Panc1 (cell line): ENCODE measurements at regions not wholly inside any gene's neighbourhood (a gene's known extent, or its start where the extent isn't known, plus 50 kb on each side); places are given as distances from the start of the nearest gene placed in this dataset.

Experiments used
- ATAC-seq: fragments of 200-7000 bp; cut with Tn5 transposase; 2 replicates; pipeline ENCODE4 v1.9.1; 2020; ENCODE audit warnings: mild to moderate bottlenecking, moderate library complexity
- BruUV-seq: library from RNA; stranded (reverse); fragments of 400-500 nt; replicated peaks from 2 replicates; lab custom pipeline; 2021; lab: Mats Ljungman, UMichigan
- CTCF ChIA-PET: fragments of 300-600 bp; sonication (Branson Sonifier 250); formaldehyde crosslinking; loops from one replicate; lab custom pipeline; 2022; ENCODE audit warnings: antibody characterized with exemption; lab: Charles Lee
- POLR2A ChIA-PET: fragments of 300-600 bp; sonication (Branson Sonifier 250); formaldehyde crosslinking; loops from one replicate; lab custom pipeline; 2022; ENCODE audit warnings: antibody characterized with exemption; lab: Charles Lee
- DNase-seq: peaks from one replicate; pipeline ENCODE4 v3.0.0-alpha.2; 2010; ENCODE audit warnings: low read depth, low spot score
- H3K27ac ChIP-seq: 2 replicates; pipeline ENCODE4 v1.5.1; 2011; ENCODE audit warnings: mild to moderate bottlenecking, low read length, inconsistent platforms
- H3K27me3 ChIP-seq: fragments of 200-500 bp; sonication (Bioruptor generic); 2 replicates; pipeline ENCODE4 v1.6.0; 2014; ENCODE audit warnings: low read length, inconsistent platforms; ENCODE audit not compliant: control insufficient read depth, insufficient read depth
- H3K36me3 ChIP-seq: fragments of 200-500 bp; sonication (Bioruptor generic); 2 replicates; pipeline ENCODE4 v1.5.1; 2014; ENCODE audit warnings: inconsistent platforms, mild to moderate bottlenecking, low read length, moderate library complexity; ENCODE audit not compliant: control insufficient read depth, insufficient read depth
- H3K4me1 ChIP-seq: 2 replicates; pipeline ENCODE4 v1.5.1; 2011; ENCODE audit warnings: inconsistent platforms, mild to moderate bottlenecking, low read length, moderate library complexity; ENCODE audit not compliant: control insufficient read depth, insufficient read depth
- H3K4me3 ChIP-seq, 2 experiments: 2 replicates each; pipeline ENCODE4 v1.5.1; 2011 to 2012; ENCODE audit warnings: low read depth in 2 of 2, low read length in 2 of 2, mild to moderate bottlenecking in 2 of 2, inconsistent platforms in 1 of 2, moderate library complexity in 1 of 2
- H3K9me3 ChIP-seq: fragments of 200-500 bp; sonication (Bioruptor generic); 2 replicates; pipeline ENCODE4 v1.5.1; 2014; ENCODE audit warnings: low read depth, mild to moderate bottlenecking, inconsistent platforms, low read length, moderate library complexity; ENCODE audit not compliant: control insufficient read depth, insufficient read depth
- POLR2AphosphoS5 ChIP-seq: IDR thresholded peaks from 2 replicates; pipeline ENCODE4 v1.6.1; 2012; ENCODE audit warnings: mild to moderate bottlenecking, low read depth, low read length, moderate library complexity
- REST ChIP-seq, 2 experiments: IDR thresholded peaks; 2 replicates each; pipeline ENCODE4 v1.6.1; 2011 to 2012; ENCODE audit warnings: low read depth in 2 of 2, control low read depth in 1 of 2, low read length in 1 of 2, mild to moderate bottlenecking in 1 of 2, moderate library complexity in 1 of 2; ENCODE audit not compliant: insufficient read depth in 1 of 2
- SIN3A ChIP-seq: IDR thresholded peaks from 2 replicates; pipeline ENCODE4 v1.6.1; 2012; ENCODE audit warnings: low read depth, mild to moderate bottlenecking, low read length, moderate library complexity, borderline replicate concordance; ENCODE audit not compliant: insufficient read depth
- TCF7L2 ChIP-seq: IDR thresholded peaks from 2 replicates; pipeline ENCODE4 v1.6.1; 2011; ENCODE audit warnings: mild to moderate bottlenecking, low read depth, low read length, inconsistent platforms
- in situ Hi-C: cut with HindIII; loops from 2 replicates; pipeline ENCODE4 v1.10.0; 2016; ENCODE audit warnings: low sequenced_read_pairs, low pct_unique_long_range_greater_than_20kb
- intact Hi-C: fragments of 100-400 bp; cut with micrococcal nuclease; formaldehyde crosslinking; loops from one replicate; pipeline ENCODE4 v1.10.0; 2022; ENCODE audit not compliant: unreplicated experiment
- TF ChIP-seq, protein P1 (sequence below): fragments of 450-650 bp; IDR thresholded peaks from 2 replicates; pipeline ENCODE4 v1.5.1; 2017; ENCODE audit warnings: mild to moderate bottlenecking

GRCh38 chr3:102059145-102059943 lies 210.0 kb downstream of the NFKBIZ start:
- no peak overlapping the region for H3K4me3 ChIP-seq
- H3K4me1 ChIP-seq = no peaks in the 10 kb centered on the region
- in situ Hi-C loops = no loop called here
- H3K27ac ChIP-seq = no peak overlapping the region
- CTCF ChIA-PET = no interaction called here
- TF ChIP-seq, protein P1, sequence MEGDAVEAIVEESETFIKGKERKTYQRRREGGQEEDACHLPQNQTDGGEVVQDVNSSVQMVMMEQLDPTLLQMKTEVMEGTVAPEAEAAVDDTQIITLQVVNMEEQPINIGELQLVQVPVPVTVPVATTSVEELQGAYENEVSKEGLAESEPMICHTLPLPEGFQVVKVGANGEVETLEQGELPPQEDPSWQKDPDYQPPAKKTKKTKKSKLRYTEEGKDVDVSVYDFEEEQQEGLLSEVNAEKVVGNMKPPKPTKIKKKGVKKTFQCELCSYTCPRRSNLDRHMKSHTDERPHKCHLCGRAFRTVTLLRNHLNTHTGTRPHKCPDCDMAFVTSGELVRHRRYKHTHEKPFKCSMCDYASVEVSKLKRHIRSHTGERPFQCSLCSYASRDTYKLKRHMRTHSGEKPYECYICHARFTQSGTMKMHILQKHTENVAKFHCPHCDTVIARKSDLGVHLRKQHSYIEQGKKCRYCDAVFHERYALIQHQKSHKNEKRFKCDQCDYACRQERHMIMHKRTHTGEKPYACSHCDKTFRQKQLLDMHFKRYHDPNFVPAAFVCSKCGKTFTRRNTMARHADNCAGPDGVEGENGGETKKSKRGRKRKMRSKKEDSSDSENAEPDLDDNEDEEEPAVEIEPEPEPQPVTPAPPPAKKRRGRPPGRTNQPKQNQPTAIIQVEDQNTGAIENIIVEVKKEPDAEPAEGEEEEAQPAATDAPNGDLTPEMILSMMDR = no peak
- TF ChIP-seq POLR2AphosphoS5 (no peak), REST (IDR thresholded peaks at IDR 0.05; ENCODE audit: insufficient read depth in 1 of 2, low read depth in 2 of 2, low read length in 1 of 2) (no peak), TCF7L2 (no peak), SIN3A (no peak)
- intact Hi-C loops = no loop called here
- POLR2A ChIA-PET = no interaction called here
- DNase-seq (no peak), ATAC-seq (no peak)
- H3K36me3 ChIP-seq = no peaks in the 10 kb centered on the region
- no peaks in the 10 kb centered on the region for H3K27me3 ChIP-seq
- H3K9me3 ChIP-seq = no peaks in the 10 kb centered on the region
- no TSS peak for BruUV-seq

GRCh38 chr3:102060814-102061213 lies 211.5 kb downstream of the NFKBIZ start:
- in situ Hi-C loops (no loop called here), intact Hi-C loops (no loop called here)
- H3K4me3 ChIP-seq = no peak overlapping the region
- ChIA-PET POLR2A (no interaction called here), CTCF (no interaction called here)
- DNase-seq (no peak), ATAC-seq (0 out of 2 replicates have a peak, but pooled peaks have one; percentile 53)
- TF ChIP-seq POLR2AphosphoS5 (no peak), SIN3A (no peak), REST (IDR thresholded peaks at IDR 0.05; ENCODE audit: insufficient read depth in 1 of 2, low read depth in 2 of 2, low read length in 1 of 2) (no peak), TCF7L2 (no peak)
- TF ChIP-seq, protein P1 = no peak
- BruUV-seq = no TSS peak
- H3K27ac ChIP-seq = no peak overlapping the region
- H3K4me1 ChIP-seq = no peaks in the 10 kb centered on the region
- no peaks in the 10 kb centered on the region for H3K36me3 ChIP-seq
- H3K27me3 ChIP-seq = no peaks in the 10 kb centered on the region
- H3K9me3 ChIP-seq = no peaks in the 10 kb centered on the region
